GM12875 (cell line): ENCODE measurements at regions not wholly inside any gene's neighbourhood (a gene's known extent, or its start where the extent isn't known, plus 50 kb on each side); places are given as distances from the start of the nearest gene placed in this dataset.
"Not testable (repeated sequence)": the region's sequence is repeated elsewhere in the genome, so short reads cannot be mapped to it uniquely, and the experiment has no call there.

ENCODE experiments used
- H3K4me3 ChIP-seq: one replicate; pipeline ENCODE4 v1.5.1; 2011; ENCODE audit warnings: low read depth, low read length, control low read depth
- CTCF ChIP-seq: IDR thresholded peaks from 2 replicates; pipeline ENCODE4 v1.5.1; 2011; ENCODE audit warnings: low read depth, mild to moderate bottlenecking, control low read depth, inconsistent platforms, low read length, moderate library complexity, borderline replicate concordance; ENCODE audit not compliant: insufficient read depth

- H3K4me3 ChIP-seq, result no peak overlapping the region
- TF ChIP-seq CTCF, result no peak
Measured at GRCh38 chr18:54662986-54663385, 71.9 kb downstream of the DYNAP start.

GRCh38 chr18:54669701-54670100, 78.7 kb downstream of the DYNAP start:
- H3K4me3 ChIP-seq, result not testable (repeated sequence)

- no peak overlapping the region for H3K4me3 ChIP-seq
- TF ChIP-seq CTCF, result no peak
Measured at GRCh38 chr18:54671291-54671881, 80.3 kb downstream of the DYNAP start.

DNA sequence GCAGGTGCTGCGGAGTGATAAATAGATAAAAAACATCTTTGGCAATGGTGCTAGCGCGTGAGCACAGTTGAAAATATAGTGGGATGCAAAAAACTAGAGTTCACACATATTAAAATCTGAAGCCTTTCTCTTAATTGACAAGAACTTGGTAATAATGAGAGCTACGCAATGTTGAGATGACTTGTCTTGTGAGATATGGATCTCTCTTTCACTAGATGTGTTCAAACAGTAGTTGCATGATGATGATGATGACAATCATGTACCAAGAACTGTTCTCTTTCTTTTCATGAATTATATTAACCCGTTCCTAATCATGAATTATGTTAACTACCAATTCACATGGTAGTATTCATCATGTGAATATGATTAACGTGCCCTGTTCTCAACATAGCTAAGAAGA, 81.1 kb downstream of the DYNAP start:
- no peak overlapping the region for H3K4me3 ChIP-seq
- no peak for TF ChIP-seq CTCF

DNA sequence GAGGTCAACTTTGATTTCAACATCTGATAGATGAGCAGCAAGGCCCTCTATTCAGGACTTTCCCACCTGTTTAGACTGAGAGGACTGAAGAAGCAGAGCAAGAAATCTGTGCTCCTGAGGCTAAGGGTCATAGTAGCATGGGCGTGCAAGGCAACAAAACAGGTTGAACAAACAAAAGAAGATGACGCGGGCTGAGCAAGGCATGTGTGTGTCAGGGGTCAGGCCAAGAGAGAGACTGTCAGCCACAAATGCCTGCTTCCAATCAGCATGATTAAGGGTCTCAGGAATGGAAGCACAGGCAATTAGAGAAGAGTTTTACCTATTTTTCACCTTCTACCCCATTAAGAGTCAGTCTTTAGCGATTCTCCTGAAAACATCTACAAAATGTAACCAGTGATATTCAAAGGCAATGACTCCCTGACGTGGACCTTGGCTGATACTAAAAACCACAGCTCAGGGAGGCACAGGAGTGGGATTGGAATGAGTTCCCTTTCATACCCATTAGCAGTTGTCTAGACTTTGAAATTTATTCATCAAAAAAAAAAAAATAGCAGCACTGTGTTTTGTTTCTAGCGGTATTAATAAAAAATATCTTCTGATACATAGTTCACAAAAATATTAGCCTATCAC, 81.9 kb downstream of the DYNAP start:
- TF ChIP-seq CTCF, result no peak
- no peak overlapping the region for H3K4me3 ChIP-seq

DNA sequence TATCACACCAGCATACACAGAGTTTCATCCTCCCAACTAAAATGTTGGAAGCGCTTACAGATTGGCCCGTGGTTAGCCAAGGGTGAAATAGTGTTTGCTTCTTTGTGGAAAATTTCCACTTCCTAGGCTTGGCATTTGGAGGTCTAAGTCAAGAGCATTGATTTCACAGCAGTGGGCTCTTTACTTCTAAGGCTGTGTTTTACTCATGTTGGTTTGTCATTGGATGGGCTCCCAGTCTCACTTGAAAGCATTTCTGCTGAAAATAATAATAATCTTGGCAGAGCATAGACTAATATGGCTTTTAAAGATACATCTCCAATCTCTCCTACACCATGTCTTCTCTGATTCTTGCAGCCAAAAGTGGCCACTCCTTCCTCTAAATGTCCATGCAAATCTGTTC, 82.9 kb downstream of the DYNAP start:
- TF ChIP-seq CTCF, result no peak

GRCh38 chr18:54675076-54675475, 84.0 kb downstream of the DYNAP start:
- no peak overlapping the region for H3K4me3 ChIP-seq
- no peak for TF ChIP-seq CTCF

More for the DNA sequence above, 82.9 kb downstream of the DYNAP start:
- H3K4me3 ChIP-seq, result no peak overlapping the region
